Activated naive CD8-positive, alpha-beta T cell (primary cell): ENCODE measurements at regions not wholly inside any gene's neighbourhood (a gene's known extent, or its start where the extent isn't known, plus 50 kb on each side); places are given as distances from the start of the nearest gene placed in this dataset.

Experiments
- H3K27ac Mint-ChIP-seq: one replicate; pipeline ENCODE4 v1.8.0; 2021; ENCODE audit warnings: mixed read lengths
- H3K27me3 Mint-ChIP-seq: one replicate; pipeline ENCODE4 v1.8.0; 2021; ENCODE audit warnings: mixed read lengths
- H3K36me3 Mint-ChIP-seq: one replicate; pipeline ENCODE4 v1.8.0; 2021; ENCODE audit warnings: mixed read lengths
- H3K4me1 Mint-ChIP-seq: one replicate; pipeline ENCODE4 v1.8.0; 2021; ENCODE audit warnings: low read depth, mixed read lengths
- H3K4me3 Mint-ChIP-seq: one replicate; pipeline ENCODE4 v1.8.0; 2021; ENCODE audit warnings: mild to moderate bottlenecking, mixed read lengths
- H3K9me3 Mint-ChIP-seq: one replicate; pipeline ENCODE4 v1.8.0; 2021; ENCODE audit warnings: low read depth, mixed read lengths

DNA sequence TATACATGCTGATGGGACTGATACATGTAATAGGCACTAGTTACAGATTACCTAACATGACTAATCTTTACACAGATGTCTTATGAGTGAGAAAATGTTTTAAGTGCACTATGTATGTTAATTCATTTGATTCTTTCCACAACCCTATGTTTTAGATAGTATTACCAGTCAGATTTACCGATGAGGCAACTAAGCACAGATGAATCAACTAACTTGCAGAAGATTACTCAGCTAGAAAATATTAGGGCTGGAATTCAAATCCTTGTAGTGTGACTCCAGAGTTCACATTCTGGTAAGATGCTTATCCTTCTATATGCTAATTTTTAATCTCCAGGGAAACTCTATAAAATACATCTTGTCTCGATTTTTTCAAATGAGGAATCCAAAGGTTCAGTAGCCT is 964.9 kb downstream of the REEP3 start:
- H3K27ac Mint-ChIP-seq = no peak overlapping the region
- peaks cover 2% of the 10 kb centered on the region for H3K27me3 Mint-ChIP-seq
- no peaks in the 10 kb centered on the region for H3K36me3 Mint-ChIP-seq
- no peaks in the 10 kb centered on the region for H3K4me1 Mint-ChIP-seq
- H3K4me3 Mint-ChIP-seq = no peak overlapping the region
- peaks cover 4% of the 10 kb centered on the region for H3K9me3 Mint-ChIP-seq

GRCh38 chr10:64486901-64487300 is 965.7 kb downstream of the REEP3 start:
- Mint-ChIP-seq H3K27me3 (peaks cover 2% of the 10 kb centered on the region), H3K27ac (no peak overlapping the region)

DNA sequence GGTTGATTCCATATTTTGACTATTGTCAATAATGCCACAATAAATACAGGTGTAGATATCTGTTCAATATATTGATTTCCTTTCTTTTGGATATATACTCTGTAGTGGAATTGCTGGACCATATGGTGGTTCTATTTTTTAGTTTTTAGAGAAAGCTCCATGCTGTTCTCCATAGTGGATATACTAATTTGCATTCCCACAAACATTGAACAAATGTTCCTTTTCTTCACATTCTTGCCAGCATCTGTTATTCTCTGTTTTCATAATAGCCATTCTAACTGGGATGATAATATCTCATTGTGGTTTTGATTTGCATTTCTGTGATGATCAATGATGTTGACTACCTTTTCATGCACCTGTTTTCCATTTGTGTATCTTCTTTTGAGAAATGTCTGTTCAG is 973.7 kb downstream of the REEP3 start:
- H3K4me1 Mint-ChIP-seq = no peaks in the 10 kb centered on the region
- H3K27me3 Mint-ChIP-seq = no peaks in the 10 kb centered on the region
- H3K9me3 Mint-ChIP-seq = peaks cover 21% of the 10 kb centered on the region
- H3K36me3 Mint-ChIP-seq = no peaks in the 10 kb centered on the region
- no peak overlapping the region for H3K4me3 Mint-ChIP-seq
- H3K27ac Mint-ChIP-seq = no peak overlapping the region

More at GRCh38 chr10:64486901-64487300, 965.7 kb downstream of the REEP3 start:
- H3K4me3 Mint-ChIP-seq = no peak overlapping the region
- H3K36me3 Mint-ChIP-seq = no peaks in the 10 kb centered on the region
- H3K4me1 Mint-ChIP-seq = no peaks in the 10 kb centered on the region
- peaks cover 4% of the 10 kb centered on the region for H3K9me3 Mint-ChIP-seq

DNA sequence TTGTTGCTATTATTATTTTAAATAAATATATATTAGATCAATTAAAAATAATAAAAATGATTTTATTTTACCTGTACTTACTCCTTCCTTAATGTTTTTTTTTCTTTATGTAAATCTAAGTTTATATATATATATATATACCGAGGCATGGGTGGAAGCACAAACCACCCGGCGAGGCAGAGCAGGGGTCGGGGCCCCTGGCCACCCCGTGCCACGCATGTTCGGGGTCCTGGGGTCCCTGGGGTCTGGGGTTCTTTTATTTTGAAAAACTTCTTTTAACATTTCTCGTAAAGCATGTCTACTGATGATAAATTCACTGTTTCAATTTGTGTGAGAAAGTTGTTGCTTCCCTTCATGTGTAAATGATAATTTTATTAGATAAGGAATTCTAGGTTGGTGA is 976.1 kb downstream of the REEP3 start:
- Mint-ChIP-seq H3K27ac (no peak overlapping the region), H3K4me1 (no peaks in the 10 kb centered on the region), H3K27me3 (no peaks in the 10 kb centered on the region), H3K4me3 (no peak overlapping the region), H3K36me3 (no peaks in the 10 kb centered on the region), H3K9me3 (peaks cover 21% of the 10 kb centered on the region)

GRCh38 chr10:64501807-64502206 is 980.6 kb downstream of the REEP3 start:
- H3K36me3 Mint-ChIP-seq = no peaks in the 10 kb centered on the region
- H3K27ac Mint-ChIP-seq = no peak overlapping the region
- peaks cover 16% of the 10 kb centered on the region for H3K9me3 Mint-ChIP-seq
- H3K4me1 Mint-ChIP-seq = no peaks in the 10 kb centered on the region
- H3K4me3 Mint-ChIP-seq = no peak overlapping the region
- no peaks in the 10 kb centered on the region for H3K27me3 Mint-ChIP-seq

DNA sequence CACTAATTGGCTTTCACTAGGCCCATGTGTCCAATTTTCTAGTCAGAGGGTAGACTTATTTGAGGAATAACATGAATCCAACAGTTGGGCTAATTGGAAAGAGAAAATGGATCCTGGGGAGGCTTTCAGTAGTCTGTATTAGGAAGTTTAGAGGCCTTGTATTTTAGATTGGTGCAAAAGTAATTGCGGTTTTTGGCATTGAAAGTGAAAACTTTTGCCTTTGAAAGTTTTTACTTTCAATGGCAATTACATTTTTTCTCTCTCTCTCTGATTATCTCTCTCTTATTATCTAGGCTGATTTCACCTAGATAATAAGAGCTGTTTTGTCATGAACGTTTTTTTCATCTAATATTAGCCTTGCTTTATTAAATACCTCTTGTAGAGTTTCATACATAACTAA is 981.7 kb downstream of the REEP3 start:
- H3K4me3 Mint-ChIP-seq = no peak overlapping the region
- H3K27me3 Mint-ChIP-seq = no peaks in the 10 kb centered on the region
- no peaks in the 10 kb centered on the region for H3K4me1 Mint-ChIP-seq
- H3K36me3 Mint-ChIP-seq = no peaks in the 10 kb centered on the region
- H3K27ac Mint-ChIP-seq = no peak overlapping the region
- peaks cover 10% of the 10 kb centered on the region for H3K9me3 Mint-ChIP-seq

- H3K27me3 Mint-ChIP-seq = no peaks in the 10 kb centered on the region
- no peak overlapping the region for H3K4me3 Mint-ChIP-seq
- H3K27ac Mint-ChIP-seq = no peak overlapping the region
- no peaks in the 10 kb centered on the region for H3K36me3 Mint-ChIP-seq
- H3K9me3 Mint-ChIP-seq = peaks cover 10% of the 10 kb centered on the region
- H3K4me1 Mint-ChIP-seq = no peaks in the 10 kb centered on the region
Observed at GRCh38 chr10:64503429-64503828, 982.2 kb downstream of the REEP3 start.

DNA sequence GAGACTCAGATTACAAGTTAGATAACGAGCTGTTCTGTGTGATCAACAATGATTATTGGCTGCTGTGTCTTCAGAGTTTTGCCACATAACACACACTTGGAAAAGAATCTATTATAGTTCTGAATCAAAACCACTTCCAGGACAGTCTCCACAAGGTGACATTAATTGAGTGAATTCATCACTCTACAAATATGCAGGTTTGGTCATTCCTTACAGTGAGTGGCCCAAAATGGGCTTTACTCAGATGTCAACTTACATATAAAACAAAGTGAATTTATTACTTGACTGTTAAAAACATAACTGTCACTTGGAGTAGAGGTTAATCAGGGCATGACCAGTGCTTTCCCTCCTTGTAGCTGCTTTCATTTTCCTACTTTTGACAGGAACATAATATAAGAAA is 984.3 kb downstream of the REEP3 start:
- no peak overlapping the region for H3K4me3 Mint-ChIP-seq
- no peaks in the 10 kb centered on the region for H3K9me3 Mint-ChIP-seq
- no peak overlapping the region for H3K27ac Mint-ChIP-seq
- no peaks in the 10 kb centered on the region for H3K27me3 Mint-ChIP-seq
- no peaks in the 10 kb centered on the region for H3K36me3 Mint-ChIP-seq
- H3K4me1 Mint-ChIP-seq = no peaks in the 10 kb centered on the region

DNA sequence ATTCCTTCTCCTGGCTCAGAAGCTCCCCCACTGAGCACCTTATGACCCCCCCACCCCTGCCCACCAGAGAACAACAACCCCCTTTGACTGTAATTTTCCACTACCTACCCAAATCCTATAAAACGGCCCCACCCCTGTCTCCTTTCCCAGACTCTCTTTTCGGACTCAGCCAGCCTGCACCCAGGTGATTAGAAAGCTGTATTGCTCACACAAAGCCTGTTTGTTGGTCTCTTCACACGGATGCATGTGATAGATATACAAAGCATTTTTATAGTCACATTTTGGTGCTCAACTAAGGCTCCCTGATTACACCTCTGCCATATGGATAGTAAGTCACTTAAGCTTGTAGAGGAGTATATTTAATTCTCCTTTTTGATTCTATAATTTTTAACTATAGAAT is 985.8 kb downstream of the REEP3 start:
- Mint-ChIP-seq H3K4me1 (no peaks in the 10 kb centered on the region), H3K27ac (no peak overlapping the region), H3K27me3 (no peaks in the 10 kb centered on the region), H3K36me3 (no peaks in the 10 kb centered on the region), H3K9me3 (no peaks in the 10 kb centered on the region), H3K4me3 (no peak overlapping the region)

GRCh38 chr10:64507651-64508028 is 986.4 kb downstream of the REEP3 start:
- H3K4me1 Mint-ChIP-seq = no peaks in the 10 kb centered on the region
- no peak overlapping the region for H3K27ac Mint-ChIP-seq
- no peaks in the 10 kb centered on the region for H3K27me3 Mint-ChIP-seq
- no peaks in the 10 kb centered on the region for H3K9me3 Mint-ChIP-seq
- H3K4me3 Mint-ChIP-seq = no peak overlapping the region
- H3K36me3 Mint-ChIP-seq = no peaks in the 10 kb centered on the region

DNA sequence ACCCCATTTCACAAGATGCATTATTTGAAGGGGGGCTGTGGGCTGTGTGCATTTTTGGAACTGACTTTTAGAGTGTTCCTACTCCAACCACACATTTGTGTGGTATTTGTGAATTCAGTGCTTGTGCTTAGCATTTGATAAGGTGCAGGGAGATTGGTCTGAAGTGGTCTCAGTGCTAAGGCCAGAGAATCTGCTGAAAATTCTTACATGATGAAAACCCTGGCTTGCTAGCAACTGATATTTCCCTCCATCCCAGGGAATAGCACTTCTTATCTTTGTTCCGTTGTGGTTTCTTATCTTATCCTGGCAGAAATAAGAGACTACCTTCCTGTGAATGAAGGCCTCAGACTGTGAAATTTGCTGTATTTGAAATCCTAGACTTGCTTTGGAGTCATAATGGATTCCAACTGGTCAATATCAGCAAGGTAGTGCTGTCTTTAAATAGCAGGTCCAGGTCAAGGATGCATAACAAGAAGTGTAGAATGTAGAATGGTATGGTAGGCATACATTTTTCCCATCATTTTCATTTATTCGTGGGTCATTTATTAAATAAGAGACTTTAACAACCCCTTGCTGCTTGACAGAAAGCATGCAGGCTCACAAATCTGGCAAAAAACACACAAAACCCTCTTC is 986.9 kb downstream of the REEP3 start:
- Mint-ChIP-seq H3K4me1 (no peaks in the 10 kb centered on the region), H3K27ac (no peak overlapping the region), H3K4me3 (no peak overlapping the region), H3K27me3 (no peaks in the 10 kb centered on the region), H3K9me3 (no peaks in the 10 kb centered on the region), H3K36me3 (no peaks in the 10 kb centered on the region)

DNA sequence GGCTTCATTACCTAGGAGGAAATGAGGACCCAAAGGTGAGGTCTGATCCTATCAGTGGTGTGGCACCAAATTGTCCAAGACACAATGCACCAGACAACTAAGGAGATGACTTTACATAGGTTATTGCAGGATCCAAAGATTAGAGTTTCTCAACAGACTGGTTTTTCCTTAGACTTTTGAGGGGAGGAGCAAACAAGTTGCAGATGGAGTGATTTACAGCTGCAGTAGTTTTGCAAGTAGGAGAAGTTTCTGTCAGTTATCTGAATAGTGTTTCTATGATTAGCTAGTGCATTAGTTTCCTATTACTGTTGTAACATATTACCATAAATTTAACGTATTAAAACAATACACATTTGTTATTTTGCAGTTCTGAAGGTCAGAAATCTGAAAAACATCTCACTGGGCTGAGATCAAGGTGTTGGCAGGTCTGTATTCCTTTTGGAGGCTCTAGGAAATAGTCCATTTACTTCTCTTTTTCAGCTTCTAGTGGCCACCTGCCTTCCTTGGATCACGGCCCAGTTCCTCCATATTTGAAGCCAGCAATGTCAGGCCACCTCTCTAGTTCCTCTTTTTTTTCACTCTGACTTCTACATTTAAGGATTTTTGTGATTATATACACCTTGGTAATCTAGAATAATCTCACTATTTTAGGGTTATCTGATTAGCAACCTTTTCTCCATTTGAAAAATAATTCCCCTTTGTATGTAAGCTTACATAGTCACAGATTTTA is 994.9 kb downstream of the REEP3 start:
- Mint-ChIP-seq H3K9me3 (peaks cover 4% of the 10 kb centered on the region), H3K27me3 (no peaks in the 10 kb centered on the region), H3K4me3 (no peak overlapping the region), H3K27ac (no peak overlapping the region), H3K36me3 (no peaks in the 10 kb centered on the region), H3K4me1 (no peaks in the 10 kb centered on the region)

- H3K9me3 Mint-ChIP-seq = peaks cover 4% of the 10 kb centered on the region
- H3K4me1 Mint-ChIP-seq = no peaks in the 10 kb centered on the region
- no peaks in the 10 kb centered on the region for H3K27me3 Mint-ChIP-seq
- H3K4me3 Mint-ChIP-seq = no peak overlapping the region
- H3K36me3 Mint-ChIP-seq = no peaks in the 10 kb centered on the region
- H3K27ac Mint-ChIP-seq = no peak overlapping the region
Observed at GRCh38 chr10:64518456-64518855, 997.3 kb downstream of the REEP3 start.

GRCh38 chr10:64519427-64519826 is 998.2 kb downstream of the REEP3 start:
- Mint-ChIP-seq H3K27me3 (no peaks in the 10 kb centered on the region), H3K36me3 (no peaks in the 10 kb centered on the region), H3K9me3 (peaks cover 4% of the 10 kb centered on the region), H3K4me3 (no peak overlapping the region), H3K4me1 (no peaks in the 10 kb centered on the region), H3K27ac (no peak overlapping the region)

DNA sequence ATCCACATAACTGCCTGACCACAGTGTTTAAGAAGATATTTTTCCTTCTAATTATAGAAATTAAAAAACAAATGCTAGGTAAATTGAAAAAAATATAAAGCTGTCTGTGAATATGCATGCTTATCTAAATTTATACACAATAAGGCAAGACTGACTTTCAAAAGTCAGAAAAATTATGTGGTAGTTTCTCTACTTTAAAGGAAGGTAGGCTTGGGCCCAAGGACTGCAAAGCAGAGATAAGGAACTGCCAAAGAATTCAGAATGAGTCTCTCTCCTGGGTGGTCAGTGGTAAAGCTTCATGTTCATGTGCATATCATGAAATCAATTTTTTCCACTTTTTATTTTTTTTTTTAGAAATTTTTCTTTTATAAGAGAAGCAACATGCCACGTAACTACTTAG is 998.6 kb downstream of the REEP3 start:
- Mint-ChIP-seq H3K4me1 (no peaks in the 10 kb centered on the region), H3K36me3 (no peaks in the 10 kb centered on the region), H3K4me3 (no peak overlapping the region), H3K27me3 (no peaks in the 10 kb centered on the region), H3K27ac (no peak overlapping the region), H3K9me3 (peaks cover 4% of the 10 kb centered on the region)
